Hepatocyte (in vitro differentiated cells): ENCODE measurements at regions not wholly inside any gene's neighbourhood (a gene's known extent, or its start where the extent isn't known, plus 50 kb on each side); places are given as distances from the start of the nearest gene placed in this dataset.
A peak's percentile ranks its signal among the peaks of the same experiment; 100 is the strongest.

Source experiments
- DNase-seq: peaks from one replicate; pipeline ENCODE4 v3.0.0-alpha.2; 2016; ENCODE audit warnings: low spot score
- H2AFZ ChIP-seq: fragments of 200-600 bp; sonication (generic); 2 replicates; pipeline ENCODE4 v1.6.0; 2016; ENCODE audit warnings: antibody characterized with exemption, mild to moderate bottlenecking
- H3K27ac ChIP-seq: fragments of 200-600 bp; sonication (generic); 2 replicates; pipeline ENCODE4 v1.5.1; 2016; ENCODE audit warnings: mild to moderate bottlenecking
- H3K27me3 ChIP-seq: fragments of 200-600 bp; sonication (generic); 2 replicates; pipeline ENCODE4 v1.6.1; 2016
- H3K36me3 ChIP-seq: fragments of 200-600 bp; sonication (generic); replicated peaks from 2 replicates; pipeline ENCODE4 v1.5.1; 2016; ENCODE audit warnings: low read depth; ENCODE audit not compliant: insufficient read depth
- H3K4me1 ChIP-seq: fragments of 200-600 bp; sonication (generic); 2 replicates; pipeline ENCODE4 v1.5.1; 2016; ENCODE audit warnings: mild to moderate bottlenecking, moderate library complexity; ENCODE audit not compliant: insufficient read depth
- H3K4me2 ChIP-seq: fragments of 200-600 bp; sonication (generic); 2 replicates; pipeline ENCODE4 v1.6.0; 2016
- H3K4me3 ChIP-seq: fragments of 200-600 bp; sonication (generic); 2 replicates; pipeline ENCODE4 v1.5.1; 2016; ENCODE audit warnings: mild to moderate bottlenecking
- H3K79me2 ChIP-seq: fragments of 200-600 bp; sonication (generic); 2 replicates; pipeline ENCODE4 v1.6.0; 2017; ENCODE audit warnings: mild to moderate bottlenecking
- H3K9me2 ChIP-seq: fragments of 200-600 bp; sonication (generic); replicated peaks from 2 replicates; pipeline ENCODE4 v1.6.0; 2017; ENCODE audit warnings: mild to moderate bottlenecking; ENCODE audit not compliant: insufficient read depth
- H3K9me3 ChIP-seq: fragments of 200-600 bp; sonication (generic); 2 replicates; pipeline ENCODE4 v1.5.1; 2016; ENCODE audit warnings: low read depth, mild to moderate bottlenecking
- H4K20me1 ChIP-seq: fragments of 200-600 bp; sonication (generic); 2 replicates; pipeline ENCODE4 v1.6.0; 2016; ENCODE audit warnings: mild to moderate bottlenecking; ENCODE audit not compliant: insufficient read depth, poor library complexity, severe bottlenecking
- CTCF ChIP-seq: fragments of 200-600 bp; sonication (generic); IDR thresholded peaks from 2 replicates; pipeline ENCODE4 v1.5.1; 2016; ENCODE audit warnings: antibody characterized with exemption, mild to moderate bottlenecking; ENCODE audit not compliant: poor library complexity
- EZH2 ChIP-seq: fragments of 200-600 bp; sonication (generic); IDR thresholded peaks from 2 replicates; pipeline ENCODE4 v1.6.1; 2016; ENCODE audit warnings: antibody characterized with exemption, mild to moderate bottlenecking, borderline replicate concordance
- EZH2phosphoT487 ChIP-seq: fragments of 200-600 bp; sonication (generic); IDR thresholded peaks from one replicate; pipeline ENCODE4 v1.6.1; 2018; ENCODE audit warnings: antibody characterized with exemption, mild to moderate bottlenecking, low read depth, moderate library complexity; ENCODE audit not compliant: unreplicated experiment, severe bottlenecking
- WGBS: methylation state at CpG from one replicate; pipeline ENCODE4 v1.1.6; 2016; ENCODE audit warnings: low lambda C conversion rate; ENCODE audit errors: missing lambda C conversion rate; 5-methylcytosine and 5-hydroxymethylcytosine counted together

GRCh38 chr2:109703077-109703476, 88.9 kb downstream of the SOWAHC start:
- whole genome bisulfite sequencing: 88% methylated on average over 7 of the region's 7 CpGs
- peaks cover 23% of the 10 kb centered on the region for H3K4me1 ChIP-seq
- peak overlapping the region; percentile 52 for H3K27ac ChIP-seq
- H3K79me2 ChIP-seq: no peaks in the 10 kb centered on the region
- no peak overlapping the region for H3K4me2 ChIP-seq
- H2AFZ ChIP-seq: no peak overlapping the region
- DNase-seq: no peak
- H3K9me3 ChIP-seq: no peaks in the 10 kb centered on the region
- no peak for TF ChIP-seq EZH2
- no peak for TF ChIP-seq EZH2phosphoT487
- TF ChIP-seq CTCF: no peak
- no peaks in the 10 kb centered on the region for H3K9me2 ChIP-seq
- no peaks in the 10 kb centered on the region for H3K36me3 ChIP-seq
- H4K20me1 ChIP-seq: no peaks in the 10 kb centered on the region
- no peak overlapping the region for H3K4me3 ChIP-seq
- H3K27me3 ChIP-seq: no peaks in the 10 kb centered on the region

- Histone ChIP-seq H3K36me3 (no peaks in the 10 kb centered on the region), H4K20me1 (no peaks in the 10 kb centered on the region), H3K4me3 (no peak overlapping the region), H3K79me2 (no peaks in the 10 kb centered on the region), H3K27me3 (no peaks in the 10 kb centered on the region), H3K27ac (no peak overlapping the region), H3K9me2 (no peaks in the 10 kb centered on the region), H2AFZ (no peak overlapping the region), H3K4me1 (peaks cover 23% of the 10 kb centered on the region), H3K9me3 (no peaks in the 10 kb centered on the region), H3K4me2 (no peak overlapping the region)
- no peak for DNase-seq
- TF ChIP-seq EZH2: no peak
- no peak for TF ChIP-seq CTCF
- TF ChIP-seq EZH2phosphoT487: no peak
- WGBS: 84% methylated on average over 3 of the region's 3 CpGs
These were observed 89.6 kb downstream of the SOWAHC start for GRCh38 chr2:109703798-109704197.

GRCh38 chr2:109707281-109708147, 86.6 kb upstream of the RGPD5 start:
- no peak overlapping the region for H3K4me3 ChIP-seq
- H3K9me3 ChIP-seq: no peaks in the 10 kb centered on the region
- WGBS: 87% methylated on average over 9 of the region's 9 CpGs
- no peak overlapping the region for H2AFZ ChIP-seq
- no peaks in the 10 kb centered on the region for H3K79me2 ChIP-seq
- no peaks in the 10 kb centered on the region for H3K9me2 ChIP-seq
- H3K27me3 ChIP-seq: no peaks in the 10 kb centered on the region
- no peak for DNase-seq
- no peaks in the 10 kb centered on the region for H3K36me3 ChIP-seq
- no peak for TF ChIP-seq EZH2phosphoT487
- no peaks in the 10 kb centered on the region for H3K4me1 ChIP-seq
- no peak overlapping the region for H3K27ac ChIP-seq
- H4K20me1 ChIP-seq: no peaks in the 10 kb centered on the region
- no peak overlapping the region for H3K4me2 ChIP-seq

GRCh38 chr2:109710505-109711229, 83.4 kb upstream of the RGPD5 start:
- WGBS: 92% methylated on average over 7 of the region's 7 CpGs
- no peak for DNase-seq
- Histone ChIP-seq H3K36me3 (no peaks in the 10 kb centered on the region), H3K79me2 (no peaks in the 10 kb centered on the region), H3K4me3 (no peak overlapping the region), H3K9me2 (no peaks in the 10 kb centered on the region), H4K20me1 (no peaks in the 10 kb centered on the region), H3K27me3 (no peaks in the 10 kb centered on the region), H2AFZ (no peak overlapping the region), H3K4me1 (no peaks in the 10 kb centered on the region), H3K9me3 (no peaks in the 10 kb centered on the region), H3K27ac (no peak overlapping the region), H3K4me2 (no peak overlapping the region)
- no peak for TF ChIP-seq EZH2
- TF ChIP-seq CTCF: no peak
- TF ChIP-seq EZH2phosphoT487: no peak
